CD14-positive monocyte (primary cell): ENCODE measurements at regions not wholly inside any gene's neighbourhood (a gene's known extent, or its start where the extent isn't known, plus 50 kb on each side); places are given as distances from the start of the nearest gene placed in this dataset.

ENCODE experiments used
- DNase-seq, 3 donors: peaks; one replicate each; pipeline ENCODE4 v3.0.0-alpha.2; 2011 to 2022
- H2AFZ ChIP-seq: 2 replicates; pipeline ENCODE4 v1.6.0; 2012; ENCODE audit warnings: mild to moderate bottlenecking, low read depth, low read length, inconsistent platforms; ENCODE audit not compliant: insufficient read depth, poor library complexity, severe bottlenecking
- H3K27ac ChIP-seq, 2 donors: 1 replicate in 1 of 2; 2 replicates in 1 of 2; pipeline ENCODE4 v1.5.1; 2012 to 2013; ENCODE audit warnings: low read length in 2 of 2, control low read depth in 1 of 2, inconsistent platforms in 1 of 2, low read depth in 1 of 2, mild to moderate bottlenecking in 1 of 2
- H3K27me3 ChIP-seq, 2 donors: one replicate each; pipeline versions ENCODE4 v1.6.0 to v1.6.1; 2011 to 2013; ENCODE audit warnings: low read length in 2 of 2; ENCODE audit not compliant: control insufficient read depth in 2 of 2, insufficient read depth in 2 of 2
- H3K36me3 ChIP-seq, 2 donors: replicated peaks in 1 of 2; 1 replicate in 1 of 2; 2 replicates in 1 of 2; pipeline versions ENCODE4 v1.5.1 to v1.6.1; 2012 to 2013; ENCODE audit warnings: low read length in 2 of 2, control low read depth in 1 of 2, inconsistent platforms in 1 of 2, mild to moderate bottlenecking in 1 of 2; ENCODE audit not compliant: insufficient read depth in 2 of 2, control insufficient read depth in 1 of 2
- H3K4me1 ChIP-seq, 2 donors: 1 replicate in 1 of 2; 2 replicates in 1 of 2; pipeline versions ENCODE4 v1.5.1 to v1.6.1; 2012 to 2013; ENCODE audit warnings: low read length in 2 of 2, control low read depth in 1 of 2, inconsistent platforms in 1 of 2, mild to moderate bottlenecking in 1 of 2, moderate library complexity in 1 of 2; ENCODE audit not compliant: insufficient read depth in 2 of 2, control insufficient read depth in 1 of 2
- H3K4me2 ChIP-seq: replicated peaks from 2 replicates; pipeline ENCODE3; 2012; ENCODE audit warnings: low read length, moderate library complexity, mild to moderate bottlenecking; ENCODE audit not compliant: poor library complexity, severe bottlenecking; ENCODE audit errors: extremely low read depth
- H3K4me3 ChIP-seq, 3 experiments: fragments of 200-600 bp in 1 of 3; sonication (generic) in 1 of 3; replicated peaks in 1 of 3; 1 replicate in 2 of 3; 2 replicates in 1 of 3; pipeline ENCODE4 v1.5.1; 2011 to 2013; ENCODE audit warnings: low read length in 3 of 3, mild to moderate bottlenecking in 3 of 3, control low read depth in 2 of 3, low read depth in 2 of 3, inconsistent platforms in 1 of 3, moderate library complexity in 1 of 3
- H3K79me2 ChIP-seq: 2 replicates; pipeline ENCODE4 v1.6.0; 2012; ENCODE audit warnings: mild to moderate bottlenecking, control low read depth, inconsistent platforms, low read length, moderate library complexity; ENCODE audit not compliant: insufficient read depth
- H3K9ac ChIP-seq: 2 replicates; pipeline ENCODE4 v1.6.0; 2017; ENCODE audit warnings: low read length, mild to moderate bottlenecking; ENCODE audit not compliant: insufficient read depth, poor library complexity, severe bottlenecking
- H3K9me3 ChIP-seq, 2 donors: replicated peaks in 1 of 2; 1 replicate in 1 of 2; 2 replicates in 1 of 2; pipeline versions ENCODE4 v1.5.1 to v1.6.1; 2012 to 2013; ENCODE audit warnings: low read length in 2 of 2, control low read depth in 1 of 2; ENCODE audit not compliant: control insufficient read depth in 1 of 2, insufficient read depth in 1 of 2
- H4K20me1 ChIP-seq: 2 replicates; pipeline ENCODE4 v1.6.0; 2012; ENCODE audit warnings: mild to moderate bottlenecking, low read length, control low read depth, moderate library complexity; ENCODE audit not compliant: insufficient read depth
- H3K27ac Mint-ChIP-seq, 7 donors: one replicate each; pipeline ENCODE4 v1.8.0; 2020; ENCODE audit warnings: mild to moderate bottlenecking in 7 of 7, mixed read lengths in 7 of 7, moderate library complexity in 6 of 7, inconsistent platforms in 2 of 7
- H3K27me3 Mint-ChIP-seq, 3 donors: one replicate each; pipeline ENCODE4 v1.8.0; 2021 to 2022; ENCODE audit warnings: low read depth in 3 of 3, mild to moderate bottlenecking in 3 of 3, mixed read lengths in 3 of 3, moderate library complexity in 3 of 3, inconsistent platforms in 1 of 3
- H3K36me3 Mint-ChIP-seq, 2 donors: one replicate each; pipeline ENCODE4 v1.8.0; 2020; ENCODE audit warnings: mixed read lengths in 2 of 2, inconsistent platforms in 1 of 2, mild to moderate bottlenecking in 1 of 2
- H3K4me1 Mint-ChIP-seq: one replicate; pipeline ENCODE4 v1.8.0; 2020; ENCODE audit warnings: mild to moderate bottlenecking, mixed read lengths
- H3K4me3 Mint-ChIP-seq, 2 donors: one replicate each; pipeline ENCODE4 v1.8.0; 2020; ENCODE audit warnings: mild to moderate bottlenecking in 2 of 2, mixed read lengths in 2 of 2, moderate library complexity in 1 of 2
- H3K9me3 Mint-ChIP-seq, 7 donors: one replicate each; pipeline ENCODE4 v1.8.0; 2020 to 2022; ENCODE audit warnings: mixed read lengths in 7 of 7, mild to moderate bottlenecking in 6 of 7, moderate library complexity in 6 of 7, inconsistent platforms in 2 of 7
- WGBS: methylation state at CpG from one replicate; pipeline ENCODE4 v1.1.5; 2013; ENCODE audit warnings: missing lambda C conversion rate; ENCODE audit not compliant: insufficient coverage; 5-methylcytosine and 5-hydroxymethylcytosine counted together
- intact Hi-C, 2 donors: fragments of 100-400 bp; cut with micrococcal nuclease; formaldehyde crosslinking; loops; one replicate each; pipeline versions ENCODE4 v1.15.0 to v1.15.1; 2023
- TF ChIP-seq, protein P1 (sequence below): fragments of 200-600 bp; IDR thresholded peaks from one replicate; pipeline ENCODE4 v1.8.0; 2022; ENCODE audit warnings: antibody characterized with exemption, mild to moderate bottlenecking

DNA sequence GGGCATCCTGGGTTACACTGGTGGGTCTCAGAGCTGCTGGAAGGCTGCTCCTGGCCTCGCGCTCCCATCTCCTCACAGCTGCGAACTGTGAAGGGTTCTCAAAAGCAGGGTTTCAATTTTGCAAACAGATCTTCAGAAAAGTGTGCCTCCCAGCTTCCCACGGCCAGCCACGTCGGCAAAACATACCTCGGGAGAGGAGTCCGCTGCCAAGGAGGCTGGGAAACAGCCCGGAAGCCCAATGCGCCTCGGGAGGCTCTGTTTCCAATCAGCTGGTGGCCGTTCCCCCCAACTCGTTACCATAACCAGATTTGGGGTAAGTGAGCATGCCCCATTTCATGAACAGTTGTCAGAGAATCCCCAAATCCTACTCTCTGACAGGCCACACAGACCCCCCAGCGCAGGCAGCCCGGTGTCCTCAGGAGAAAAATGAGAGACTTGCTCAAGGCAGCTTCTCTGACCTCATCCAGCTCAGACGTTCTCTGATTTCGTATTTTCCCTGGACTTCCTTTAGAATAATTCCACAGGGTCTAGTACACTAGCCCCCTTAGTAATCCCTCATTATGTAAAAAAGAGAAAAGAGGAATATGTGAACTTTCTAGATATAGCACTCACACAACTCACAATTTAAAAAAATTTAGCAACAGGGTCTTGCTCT is 98.4 kb downstream of the SNX5 start:
- DNase-seq = no peak
- H4K20me1 ChIP-seq = no peaks in the 10 kb centered on the region
- no peaks in the 10 kb centered on the region for H3K36me3 Mint-ChIP-seq
- intact Hi-C loops = no loop called here
- peaks cover 0 to 2% (median 0%) of the 10 kb centered on the region in 7 donors for H3K9me3 Mint-ChIP-seq
- H3K9ac ChIP-seq = no peak overlapping the region
- peak overlapping the region in 1 of 7 donors; percentile 1 for H3K27ac Mint-ChIP-seq
- TF ChIP-seq, protein P1, sequence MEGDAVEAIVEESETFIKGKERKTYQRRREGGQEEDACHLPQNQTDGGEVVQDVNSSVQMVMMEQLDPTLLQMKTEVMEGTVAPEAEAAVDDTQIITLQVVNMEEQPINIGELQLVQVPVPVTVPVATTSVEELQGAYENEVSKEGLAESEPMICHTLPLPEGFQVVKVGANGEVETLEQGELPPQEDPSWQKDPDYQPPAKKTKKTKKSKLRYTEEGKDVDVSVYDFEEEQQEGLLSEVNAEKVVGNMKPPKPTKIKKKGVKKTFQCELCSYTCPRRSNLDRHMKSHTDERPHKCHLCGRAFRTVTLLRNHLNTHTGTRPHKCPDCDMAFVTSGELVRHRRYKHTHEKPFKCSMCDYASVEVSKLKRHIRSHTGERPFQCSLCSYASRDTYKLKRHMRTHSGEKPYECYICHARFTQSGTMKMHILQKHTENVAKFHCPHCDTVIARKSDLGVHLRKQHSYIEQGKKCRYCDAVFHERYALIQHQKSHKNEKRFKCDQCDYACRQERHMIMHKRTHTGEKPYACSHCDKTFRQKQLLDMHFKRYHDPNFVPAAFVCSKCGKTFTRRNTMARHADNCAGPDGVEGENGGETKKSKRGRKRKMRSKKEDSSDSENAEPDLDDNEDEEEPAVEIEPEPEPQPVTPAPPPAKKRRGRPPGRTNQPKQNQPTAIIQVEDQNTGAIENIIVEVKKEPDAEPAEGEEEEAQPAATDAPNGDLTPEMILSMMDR = no peak
- H3K4me1 Mint-ChIP-seq = peaks cover 12% of the 10 kb centered on the region
- no peaks in the 10 kb centered on the region for H3K27me3 ChIP-seq
- H2AFZ ChIP-seq = no peak overlapping the region
- no peaks in the 10 kb centered on the region for H3K36me3 ChIP-seq
- H3K27me3 Mint-ChIP-seq = peaks cover 3 to 12% (median 3%) of the 10 kb centered on the region in 3 donors
- H3K27ac ChIP-seq = no peak overlapping the region
- no peak overlapping the region for H3K4me2 ChIP-seq
- no peaks in the 10 kb centered on the region for H3K79me2 ChIP-seq
- H3K4me3 ChIP-seq = no peak overlapping the region
- WGBS = 96% methylated on average over 15 of the region's 17 CpGs
- no peak overlapping the region for H3K4me3 Mint-ChIP-seq
- no peaks in the 10 kb centered on the region for H3K9me3 ChIP-seq
- no peaks in the 10 kb centered on the region for H3K4me1 ChIP-seq

- no peaks in the 10 kb centered on the region for H3K4me1 ChIP-seq
- peaks cover 0 to 1% (median 0%) of the 10 kb centered on the region in 7 donors for H3K9me3 Mint-ChIP-seq
- H3K4me3 ChIP-seq = no peak overlapping the region
- H3K4me2 ChIP-seq = no peak overlapping the region
- intact Hi-C loops = no loop called here
- no peak overlapping the region for H3K9ac ChIP-seq
- no peak for DNase-seq
- TF ChIP-seq, protein P1 = no peak
- H3K79me2 ChIP-seq = no peaks in the 10 kb centered on the region
- no peak overlapping the region for H3K27ac ChIP-seq
- no peaks in the 10 kb centered on the region for H3K27me3 ChIP-seq
- no peak overlapping the region for H3K4me3 Mint-ChIP-seq
- peaks cover 10% of the 10 kb centered on the region for H3K4me1 Mint-ChIP-seq
- peaks cover 3 to 12% (median 3%) of the 10 kb centered on the region in 3 donors for H3K27me3 Mint-ChIP-seq
- H2AFZ ChIP-seq = no peak overlapping the region
- no peaks in the 10 kb centered on the region for H3K36me3 ChIP-seq
- H4K20me1 ChIP-seq = no peaks in the 10 kb centered on the region
- no peaks in the 10 kb centered on the region for H3K9me3 ChIP-seq
- H3K36me3 Mint-ChIP-seq = no peaks in the 10 kb centered on the region
- no peak overlapping the region for H3K27ac Mint-ChIP-seq
- 91% methylated on average over 3 of the region's 12 CpGs for WGBS
Measured at GRCh38 chr20:17869295-17869994, 99.1 kb downstream of the SNX5 start.
